GM18858 (cell line): ENCODE measurements at regions not wholly inside any gene's neighbourhood (a gene's known extent, or its start where the extent isn't known, plus 50 kb on each side); places are given as distances from the start of the nearest gene placed in this dataset.

Source experiments
- ATAC-seq: cut with Tn5 transposase; IDR thresholded peaks from one replicate; pipeline ENCODE4 v1.9.1; 2021; ENCODE audit not compliant: unreplicated experiment

GRCh38 chr11:8340296-8340695 is 76.6 kb upstream of the LMO1 start:
- ATAC-seq, result no peak

GRCh38 chr11:8339592-8340022 is 75.9 kb upstream of the LMO1 start:
- ATAC-seq, result no peak

- no peak for ATAC-seq
Observed at GRCh38 chr11:8338138-8338537, 74.5 kb upstream of the LMO1 start.

- no peak for ATAC-seq
Observed at GRCh38 chr11:8337130-8337795, 73.6 kb upstream of the LMO1 start.

- ATAC-seq, result no peak
Observed at GRCh38 chr11:8336356-8337129, 72.9 kb upstream of the LMO1 start.

- ATAC-seq, result no peak
Observed at GRCh38 chr11:8335683-8336082, 72.0 kb upstream of the LMO1 start.

- ATAC-seq, result no peak
Observed at GRCh38 chr11:8335186-8335585, 71.5 kb upstream of the LMO1 start.

- no peak for ATAC-seq
Observed at GRCh38 chr11:8333811-8334401, 70.2 kb upstream of the LMO1 start.

GRCh38 chr11:8333376-8333775 is 69.7 kb upstream of the LMO1 start:
- ATAC-seq, result no peak

GRCh38 chr11:8332891-8333290 is 69.2 kb upstream of the LMO1 start:
- ATAC-seq, result no peak

- ATAC-seq, result no peak
Observed at GRCh38 chr11:8332196-8332595, 68.5 kb upstream of the LMO1 start.

- no peak for ATAC-seq
Observed at GRCh38 chr11:8331767-8332166, 68.1 kb upstream of the LMO1 start.

GRCh38 chr11:8330896-8331295 is 67.2 kb upstream of the LMO1 start:
- no peak for ATAC-seq

GRCh38 chr11:8330404-8330803 is 66.7 kb upstream of the LMO1 start:
- no peak for ATAC-seq

GRCh38 chr11:8329847-8330361 is 66.2 kb upstream of the LMO1 start:
- no peak for ATAC-seq

- no peak for ATAC-seq
Observed at GRCh38 chr11:8329336-8329735, 65.7 kb upstream of the LMO1 start.

GRCh38 chr11:8328848-8329330 is 65.2 kb upstream of the LMO1 start:
- peak; percentile 44 for ATAC-seq

- no peak for ATAC-seq
Observed at GRCh38 chr11:8328231-8328794, 64.6 kb upstream of the LMO1 start.

GRCh38 chr11:8327761-8328192 is 64.1 kb upstream of the LMO1 start:
- peak; percentile 81 for ATAC-seq

- no peak for ATAC-seq
Observed at GRCh38 chr11:8326337-8326736, 62.7 kb upstream of the LMO1 start.

- no peak for ATAC-seq
Observed at GRCh38 chr11:8325591-8326304, 62.1 kb upstream of the LMO1 start.
